HCT116 (cell line): ENCODE measurements at regions not wholly inside any gene's neighbourhood (a gene's known extent, or its start where the extent isn't known, plus 50 kb on each side); places are given as distances from the start of the nearest gene placed in this dataset.

ENCODE experiments used
- ATAC-seq: fragments of 200-7000 bp; cut with Tn5 transposase; 2 replicates; pipeline ENCODE4 v1.9.1; 2020; ENCODE audit warnings: mild to moderate bottlenecking, moderate library complexity
- BruUV-seq: library from RNA; stranded (reverse); fragments of 400-500 nt; replicated peaks from 2 replicates; lab custom pipeline; 2021; lab: Mats Ljungman, UMichigan
- CTCF ChIA-PET: fragments of 300-600 bp; sonication (Branson Sonifier 250); formaldehyde crosslinking; loops from one replicate; lab custom pipeline; 2021; ENCODE audit warnings: antibody characterized with exemption; lab: Charles Lee
- POLR2A ChIA-PET: fragments of 300-600, 350-600 bp; sonication (Branson Sonifier 250); formaldehyde crosslinking; loops from one replicate; lab custom pipeline; 2021; ENCODE audit warnings: antibody characterized with exemption; lab: Charles Lee
- RAD21 ChIA-PET, 2 experiments: fragments of 300-600 bp; sonication (Branson Sonifier 250); formaldehyde crosslinking; loops; one replicate each; lab custom pipeline; 2023; ENCODE audit warnings: low total read pairs in 2 of 2; ENCODE audit not compliant: uncharacterized antibody in 2 of 2, unreplicated experiment in 2 of 2, low non-redundant PET in 1 of 2; lab: Charles Lee
- DNase-seq: peaks from one replicate; pipeline ENCODE4 v3.0.0-alpha.2; 2010; ENCODE audit warnings: low read depth, low spot score
- H2AFZ ChIP-seq: fragments of 200-600 bp; shearing (Covaris generic), sonication (generic); 2 replicates; pipeline ENCODE4 v1.6.1; 2017; ENCODE audit warnings: low read depth, mixed run types, mixed read lengths, antibody characterized with exemption, low read length; ENCODE audit not compliant: poor library complexity, severe bottlenecking
- H3K27ac ChIP-seq: 2 replicates; pipeline ENCODE4 v1.5.1; 2012; ENCODE audit warnings: low read depth, low read length
- H3K27me3 ChIP-seq: fragments of 200-600 bp; sonication (generic); 2 replicates; pipeline ENCODE4 v1.6.1; 2016; ENCODE audit warnings: mixed run types, low read length, mixed read lengths; ENCODE audit not compliant: insufficient read depth
- H3K36me3 ChIP-seq, 2 experiments: fragments of 200-500 bp in 1 of 2; fragments of 200-600 bp in 1 of 2; sonication (Bioruptor generic) in 1 of 2; sonication (generic) in 1 of 2; 2 replicates each; pipeline versions ENCODE4 v1.5.1 to v1.6.1; 2014 to 2016; ENCODE audit warnings: low read length in 2 of 2, inconsistent platforms in 1 of 2, mixed read lengths in 1 of 2, mixed run types in 1 of 2; ENCODE audit not compliant: insufficient read depth in 2 of 2, control insufficient read depth in 1 of 2
- H3K4me1 ChIP-seq, 2 experiments: fragments of 200-600 bp in 1 of 2; sonication (generic) in 1 of 2; 2 replicates each; pipeline versions ENCODE4 v1.5.1 to v1.6.1; 2012 to 2017; ENCODE audit warnings: low read length in 2 of 2, inconsistent platforms in 1 of 2, mild to moderate bottlenecking in 1 of 2, mixed read lengths in 1 of 2, mixed run types in 1 of 2, moderate library complexity in 1 of 2; ENCODE audit not compliant: insufficient read depth in 2 of 2, control insufficient read depth in 1 of 2
- H3K4me2 ChIP-seq: fragments of 200-600 bp; sonication (generic); 2 replicates; pipeline ENCODE4 v1.6.1; 2017; ENCODE audit warnings: mixed run types, low read length, mixed read lengths
- H3K4me3 ChIP-seq, 2 experiments: fragments of 200-600 bp in 1 of 2; sonication (generic) in 1 of 2; replicated peaks in 1 of 2; 2 replicates each; pipeline ENCODE4 v1.5.1; 2011 to 2016; ENCODE audit warnings: low read length in 2 of 2, control low read depth in 1 of 2, low read depth in 1 of 2, mild to moderate bottlenecking in 1 of 2, mixed read lengths in 1 of 2, mixed run types in 1 of 2
- H3K79me2 ChIP-seq: fragments of 200-600 bp; sonication (generic); 2 replicates; pipeline ENCODE4 v1.6.1; 2017; ENCODE audit warnings: mild to moderate bottlenecking, mixed run types, low read length, moderate library complexity, mixed read lengths; ENCODE audit not compliant: insufficient read depth
- H3K9ac ChIP-seq: fragments of 200-600 bp; sonication (generic); 2 replicates; pipeline ENCODE4 v1.6.1; 2016; ENCODE audit warnings: low read length, mixed read lengths
- H3K9me2 ChIP-seq: fragments of 200-600 bp; sonication (generic), shearing (Covaris generic); 2 replicates; pipeline ENCODE4 v1.6.1; 2017; ENCODE audit warnings: mixed run types, mild to moderate bottlenecking, moderate library complexity; ENCODE audit not compliant: insufficient read depth
- H3K9me3 ChIP-seq, 2 experiments: fragments of 200-500 bp in 1 of 2; fragments of 200-600 bp in 1 of 2; sonication (Bioruptor generic) in 1 of 2; sonication (generic) in 1 of 2; 2 replicates each; pipeline ENCODE4 v1.6.1; 2014 to 2017; ENCODE audit warnings: low read length in 2 of 2, mixed read lengths in 2 of 2, inconsistent platforms in 1 of 2, low read depth in 1 of 2, mild to moderate bottlenecking in 1 of 2, mixed run types in 1 of 2, moderate library complexity in 1 of 2; ENCODE audit not compliant: control insufficient read depth in 1 of 2, insufficient read depth in 1 of 2
- H4K20me1 ChIP-seq: fragments of 200-600 bp; sonication (generic), shearing (Covaris generic); 2 replicates; pipeline ENCODE4 v1.6.1; 2017; ENCODE audit warnings: mixed run types, mild to moderate bottlenecking, moderate library complexity; ENCODE audit not compliant: insufficient read depth
- CBX3 ChIP-seq: IDR thresholded peaks from 2 replicates; pipeline ENCODE4 v1.6.1; 2012; ENCODE audit warnings: low read depth
- CEBPB ChIP-seq: IDR thresholded peaks from 2 replicates; pipeline ENCODE4 v1.6.1; 2012; ENCODE audit warnings: low read depth
- EGR1 ChIP-seq: IDR thresholded peaks from 2 replicates; pipeline ENCODE4 v1.6.1; 2012; ENCODE audit warnings: low read depth
- ELF1 ChIP-seq: IDR thresholded peaks from 2 replicates; pipeline ENCODE4 v1.6.1; 2012; ENCODE audit warnings: low read depth, borderline replicate concordance
- EZH2phosphoT487 ChIP-seq: fragments of 200-600 bp; IDR thresholded peaks from 2 replicates; pipeline ENCODE4 v1.6.1; 2018; ENCODE audit warnings: antibody characterized with exemption, borderline replicate concordance
- FOSL1 ChIP-seq: IDR thresholded peaks from 2 replicates; pipeline ENCODE4 v1.6.1; 2012; ENCODE audit warnings: low read depth
- JUND ChIP-seq: IDR thresholded peaks from 2 replicates; pipeline ENCODE4 v1.6.1; 2012
- MAX ChIP-seq: IDR thresholded peaks from 2 replicates; pipeline ENCODE4 v1.6.1; 2012
- POLR2AphosphoS5 ChIP-seq: IDR thresholded peaks from 2 replicates; pipeline ENCODE4 v1.6.1; 2011; ENCODE audit warnings: mild to moderate bottlenecking, low read depth, low read length, moderate library complexity
- REST ChIP-seq: IDR thresholded peaks from 2 replicates; pipeline ENCODE4 v1.6.1; 2012; ENCODE audit warnings: low read depth
- SIN3A ChIP-seq: IDR thresholded peaks from 2 replicates; pipeline ENCODE4 v1.6.1; 2012; ENCODE audit warnings: low read depth
- SP1 ChIP-seq: IDR thresholded peaks from 2 replicates; pipeline ENCODE4 v1.6.1; 2012; ENCODE audit warnings: low read depth
- SRF ChIP-seq: IDR thresholded peaks from 2 replicates; pipeline ENCODE4 v1.6.1; 2012; ENCODE audit warnings: low read depth
- TCF7L2 ChIP-seq: IDR thresholded peaks from 2 replicates; pipeline ENCODE4 v1.7.0; 2011; ENCODE audit warnings: borderline replicate concordance, inconsistent platforms; ENCODE audit not compliant: insufficient read depth, insufficient read length; ENCODE audit errors: extremely low read depth
- ZBTB33 ChIP-seq: IDR thresholded peaks from 2 replicates; pipeline ENCODE4 v1.6.1; 2011; ENCODE audit warnings: mild to moderate bottlenecking, low read length, moderate library complexity; ENCODE audit not compliant: insufficient replicate concordance; ENCODE audit errors: extremely low read depth
- ZNF274 ChIP-seq: fragments of 200-500 bp; sonication (Bioruptor generic); IDR thresholded peaks from 2 replicates; pipeline ENCODE4 v1.6.1; 2014; ENCODE audit warnings: mild to moderate bottlenecking, low read depth, low read length, inconsistent platforms
- intact Hi-C: fragments of 100-400 bp; cut with micrococcal nuclease; formaldehyde crosslinking; loops from 2 replicates; pipeline ENCODE4 v1.10.0; 2022

- Histone ChIP-seq H3K4me2 (no peak overlapping the region), H3K4me1 (no peaks in the 10 kb centered on the region), H4K20me1 (no peaks in the 10 kb centered on the region), H3K9me3 (peaks cover 0 to 11% of the 10 kb centered on the region in 2 experiments; a peak in 1 of 4 replicates), H3K9me2 (no peaks in the 10 kb centered on the region), H3K27ac (no peak overlapping the region), H3K9ac (no peak overlapping the region), H3K4me3 (no peak overlapping the region), H3K36me3 (no peaks in the 10 kb centered on the region), H2AFZ (no peak overlapping the region), H3K27me3 (no peaks in the 10 kb centered on the region), H3K79me2 (no peaks in the 10 kb centered on the region)
- ATAC-seq = no peak
- BruUV-seq = no TSS peak
- TF ChIP-seq SP1 = no peak
- TF ChIP-seq EZH2phosphoT487 = no peak
- TF ChIP-seq JUND = no peak
- TF ChIP-seq ZBTB33 = no peak
- no peak for TF ChIP-seq SRF
- TF ChIP-seq MAX = no peak
- TF ChIP-seq CBX3 = no peak
- TF ChIP-seq ZNF274 = no peak
- ChIA-PET RAD21 (no interaction called here), CTCF (no interaction called here), POLR2A (no interaction called here)
- intact Hi-C loops = no loop called here
- no peak for DNase-seq
Measured at GRCh38 chr19:27892500-27892899, 1320.5 kb downstream of the UQCRFS1 start.

GRCh38 chr19:27891411-27891810 lies 1321.5 kb downstream of the UQCRFS1 start:
- no peak overlapping the region for H3K9ac ChIP-seq
- RAD21 ChIA-PET = no interaction called here
- no TSS peak for BruUV-seq
- H3K4me2 ChIP-seq = no peak overlapping the region
- H3K27ac ChIP-seq = no peak overlapping the region
- no peaks in the 10 kb centered on the region for H3K9me2 ChIP-seq
- ATAC-seq = no peak
- peaks cover 3 to 11% of the 10 kb centered on the region in 2 experiments; a peak in 2 of 4 replicates for H3K9me3 ChIP-seq
- no peaks in the 10 kb centered on the region for H3K4me1 ChIP-seq
- H4K20me1 ChIP-seq = no peaks in the 10 kb centered on the region
- no peak overlapping the region for H3K4me3 ChIP-seq
- no peaks in the 10 kb centered on the region for H3K79me2 ChIP-seq
- intact Hi-C loops = no loop called here
- H3K27me3 ChIP-seq = no peaks in the 10 kb centered on the region
- POLR2A ChIA-PET = no interaction called here
- CTCF ChIA-PET = no interaction called here
- no peaks in the 10 kb centered on the region for H3K36me3 ChIP-seq
- TF ChIP-seq JUND = no peak
- no peak for TF ChIP-seq TCF7L2
- TF ChIP-seq POLR2AphosphoS5 = no peak
- TF ChIP-seq ELF1 = no peak
- no peak for TF ChIP-seq EGR1
- no peak for TF ChIP-seq SP1
- TF ChIP-seq FOSL1 = no peak
- no peak for TF ChIP-seq ZNF274
- no peak for TF ChIP-seq REST
- no peak for TF ChIP-seq CEBPB
- no peak for TF ChIP-seq SIN3A
- H2AFZ ChIP-seq = no peak overlapping the region
- DNase-seq = no peak
